ENCODE measurements at regions not wholly inside any gene's neighbourhood (a gene's known extent, or its start where the extent isn't known, plus 50 kb on each side); places are given as distances from the start of the nearest gene placed in this dataset.

DNA sequence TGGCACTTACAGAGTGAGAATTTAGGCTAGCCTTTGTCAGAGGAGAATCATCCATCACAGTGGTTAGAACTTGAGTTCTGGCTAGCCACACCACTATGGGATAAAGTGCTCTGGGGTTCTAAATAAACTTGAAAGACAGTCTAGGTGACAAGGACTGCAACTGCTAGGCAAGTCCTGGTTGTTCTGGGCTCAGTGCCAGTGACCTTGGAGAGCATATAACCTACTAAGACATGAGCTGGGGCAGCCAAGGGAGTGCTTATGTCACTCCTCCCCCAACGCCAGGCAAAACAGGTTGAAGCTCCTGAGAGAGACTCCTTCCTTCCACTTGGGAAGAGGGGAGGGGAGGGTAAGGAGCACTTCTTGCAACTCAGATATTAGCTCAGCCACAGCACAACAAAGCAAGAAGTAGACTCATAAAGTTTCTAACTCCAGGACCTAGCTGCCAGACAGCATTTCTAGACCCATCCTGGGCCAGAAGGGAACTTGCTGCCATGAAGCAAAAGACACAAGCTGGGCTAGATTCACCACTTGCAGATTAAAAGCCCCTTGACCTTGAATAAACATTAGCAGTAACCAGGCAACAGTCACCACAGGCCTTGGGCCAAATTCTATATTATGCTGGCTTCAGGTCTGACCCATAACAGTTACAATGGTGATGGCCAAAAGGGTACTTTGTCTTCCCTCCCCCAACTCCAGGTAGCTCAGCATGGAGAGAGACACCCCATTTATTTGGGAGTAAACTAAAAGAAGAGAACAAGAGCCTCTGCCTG is 963.7 kb downstream of the PLOD2 start:
- intact Hi-C loops (cut with DNase I): no loop called here
- Histone ChIP-seq H3K4me3 (no peak overlapping the region), H3K4me1 (replicated peaks) (no peaks in the 10 kb centered on the region), H3K36me3 (no peaks in the 10 kb centered on the region), H3K9me3 (no peaks in the 10 kb centered on the region), H3K27ac (no peak overlapping the region), H3K27me3 (replicated peaks; ENCODE audit: insufficient read depth) (no peaks in the 10 kb centered on the region)
- no peak for DNase-seq (ENCODE audit: low spot score)
- 37% methylated on average over 1 of the region's 1 CpG for WGBS
- TF ChIP-seq, protein P1, sequence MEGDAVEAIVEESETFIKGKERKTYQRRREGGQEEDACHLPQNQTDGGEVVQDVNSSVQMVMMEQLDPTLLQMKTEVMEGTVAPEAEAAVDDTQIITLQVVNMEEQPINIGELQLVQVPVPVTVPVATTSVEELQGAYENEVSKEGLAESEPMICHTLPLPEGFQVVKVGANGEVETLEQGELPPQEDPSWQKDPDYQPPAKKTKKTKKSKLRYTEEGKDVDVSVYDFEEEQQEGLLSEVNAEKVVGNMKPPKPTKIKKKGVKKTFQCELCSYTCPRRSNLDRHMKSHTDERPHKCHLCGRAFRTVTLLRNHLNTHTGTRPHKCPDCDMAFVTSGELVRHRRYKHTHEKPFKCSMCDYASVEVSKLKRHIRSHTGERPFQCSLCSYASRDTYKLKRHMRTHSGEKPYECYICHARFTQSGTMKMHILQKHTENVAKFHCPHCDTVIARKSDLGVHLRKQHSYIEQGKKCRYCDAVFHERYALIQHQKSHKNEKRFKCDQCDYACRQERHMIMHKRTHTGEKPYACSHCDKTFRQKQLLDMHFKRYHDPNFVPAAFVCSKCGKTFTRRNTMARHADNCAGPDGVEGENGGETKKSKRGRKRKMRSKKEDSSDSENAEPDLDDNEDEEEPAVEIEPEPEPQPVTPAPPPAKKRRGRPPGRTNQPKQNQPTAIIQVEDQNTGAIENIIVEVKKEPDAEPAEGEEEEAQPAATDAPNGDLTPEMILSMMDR (IDR thresholded peaks at IDR 0.05): no peak
- TF ChIP-seq POLR2AphosphoS5 (IDR thresholded peaks at IDR 0.05) (no peak), POLR2A (IDR thresholded peaks at IDR 0.05) (no peak)

DNA sequence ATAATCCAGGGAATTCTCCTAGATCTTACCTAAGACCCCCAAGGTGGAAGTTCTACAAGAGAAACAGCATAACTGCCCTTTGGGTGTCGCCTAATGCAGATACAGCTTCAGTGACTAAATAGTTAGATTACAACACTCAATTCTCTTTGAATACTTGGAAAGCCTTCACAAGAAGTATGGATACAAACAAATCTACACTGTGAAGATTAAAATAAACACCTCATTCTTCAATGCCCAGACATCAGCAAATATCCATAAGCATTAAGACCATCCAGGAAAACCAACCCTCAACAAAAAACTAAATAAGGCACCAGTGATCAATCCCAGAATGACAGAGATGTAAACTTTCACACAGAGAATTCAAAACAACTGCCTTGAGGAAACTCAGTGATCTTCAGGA is 963.2 kb downstream of the PLOD2 start:
- Histone ChIP-seq H3K36me3 (no peaks in the 10 kb centered on the region), H3K4me1 (replicated peaks) (no peaks in the 10 kb centered on the region), H3K27me3 (replicated peaks; ENCODE audit: insufficient read depth) (no peaks in the 10 kb centered on the region), H3K4me3 (no peak overlapping the region), H3K9me3 (no peaks in the 10 kb centered on the region), H3K27ac (no peak overlapping the region)
- TF ChIP-seq POLR2AphosphoS5 (IDR thresholded peaks at IDR 0.05) (no peak), POLR2A (IDR thresholded peaks at IDR 0.05) (no peak)
- TF ChIP-seq, protein P1 (IDR thresholded peaks at IDR 0.05): no peak
- 100% methylated on average over 1 of the region's 1 CpG for WGBS
- no peak for DNase-seq (ENCODE audit: low spot score)
- intact Hi-C loops (cut with DNase I): no loop called here

DNA sequence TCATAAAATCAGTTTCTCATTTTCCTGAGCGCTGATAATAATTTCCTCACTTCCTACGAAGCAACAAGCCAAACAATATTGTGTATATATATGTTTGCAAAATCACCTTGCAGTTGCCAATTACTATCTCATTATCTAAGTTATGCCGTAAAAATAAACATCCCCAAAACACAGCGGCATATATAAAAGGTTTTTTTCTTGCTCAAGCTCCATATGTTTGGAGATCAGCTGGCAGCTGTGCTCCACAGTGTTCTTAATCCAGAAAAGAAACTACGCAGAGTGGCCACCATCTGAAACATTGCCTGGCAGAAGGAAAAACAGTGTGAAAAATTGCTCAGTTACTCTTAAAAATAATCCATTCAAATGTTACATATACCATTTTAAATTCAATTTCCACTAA is 951.4 kb downstream of the PLOD2 start:
- TF ChIP-seq, protein P1 (IDR thresholded peaks at IDR 0.05): no peak
- TF ChIP-seq POLR2A (IDR thresholded peaks at IDR 0.05) (no peak), POLR2AphosphoS5 (IDR thresholded peaks at IDR 0.05) (no peak)
- no peak overlapping the region for H3K4me3 ChIP-seq
- 45% methylated on average over 5 of the region's 5 CpGs for WGBS
- no peaks in the 10 kb centered on the region for H3K4me1 ChIP-seq (replicated peaks)
- H3K27me3 ChIP-seq (replicated peaks; ENCODE audit: insufficient read depth): no peaks in the 10 kb centered on the region
- no peaks in the 10 kb centered on the region for H3K9me3 ChIP-seq
- no peak overlapping the region for H3K27ac ChIP-seq
- no peak for DNase-seq (ENCODE audit: low spot score)
- no peaks in the 10 kb centered on the region for H3K36me3 ChIP-seq
- intact Hi-C loops (cut with DNase I): no loop called here

DNA sequence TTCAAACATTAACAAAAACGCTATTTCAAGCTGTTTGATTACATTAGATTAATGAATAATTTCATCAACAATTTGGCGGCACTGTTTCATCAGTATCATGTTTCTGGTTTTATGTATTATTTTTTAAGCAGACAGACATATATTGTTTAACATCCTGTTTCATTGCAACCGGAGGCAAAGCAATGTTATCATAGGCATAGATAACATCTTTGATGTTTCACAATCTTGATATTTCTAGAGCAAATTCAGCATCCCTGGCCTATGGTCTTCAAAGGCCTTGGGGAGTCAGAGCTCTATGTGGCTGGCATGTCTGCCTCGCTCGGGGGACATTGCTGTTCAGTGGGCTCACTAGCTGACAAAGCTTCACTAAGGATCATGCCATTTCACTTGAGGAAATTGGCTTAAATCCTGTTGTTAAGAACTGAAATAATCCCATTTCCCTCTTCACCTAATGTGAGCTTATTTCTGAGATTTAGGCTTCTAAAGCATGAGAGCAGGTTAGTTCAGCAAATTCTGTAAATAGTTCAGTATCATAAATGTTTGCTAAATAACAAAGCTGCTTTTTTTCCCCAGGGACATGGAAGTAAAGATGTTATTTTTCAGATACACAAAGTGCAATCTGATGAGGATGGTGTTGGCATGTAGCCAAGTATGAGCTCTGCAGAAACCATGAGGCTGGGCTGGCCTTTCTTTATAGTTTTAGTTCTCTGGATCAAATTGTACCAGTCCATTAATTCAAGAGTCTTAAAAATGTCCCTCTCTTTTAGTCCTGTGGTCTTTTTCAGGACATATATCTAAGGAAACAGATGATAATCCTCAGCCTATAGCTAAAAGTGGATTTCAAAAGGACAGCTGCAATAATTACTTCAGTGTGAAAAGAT is 941.4 kb downstream of the PLOD2 start:
- no peaks in the 10 kb centered on the region for H3K27me3 ChIP-seq (replicated peaks; ENCODE audit: insufficient read depth)
- TF ChIP-seq POLR2A (IDR thresholded peaks at IDR 0.05) (no peak), POLR2AphosphoS5 (IDR thresholded peaks at IDR 0.05) (no peak)
- TF ChIP-seq, protein P1 (IDR thresholded peaks at IDR 0.05): no peak
- H3K4me3 ChIP-seq: no peak overlapping the region
- WGBS: 32% methylated on average over 5 of the region's 5 CpGs
- no peak overlapping the region for H3K27ac ChIP-seq
- no peaks in the 10 kb centered on the region for H3K36me3 ChIP-seq
- no peaks in the 10 kb centered on the region for H3K4me1 ChIP-seq (replicated peaks)
- no peaks in the 10 kb centered on the region for H3K9me3 ChIP-seq
- DNase-seq (ENCODE audit: low spot score): no peak
- intact Hi-C loops (cut with DNase I): no loop called here
